ENCODE measurements at regions not wholly inside any gene's neighbourhood (a gene's known extent, or its start where the extent isn't known, plus 50 kb on each side); places are given as distances from the start of the nearest gene placed in this dataset.

DNA sequence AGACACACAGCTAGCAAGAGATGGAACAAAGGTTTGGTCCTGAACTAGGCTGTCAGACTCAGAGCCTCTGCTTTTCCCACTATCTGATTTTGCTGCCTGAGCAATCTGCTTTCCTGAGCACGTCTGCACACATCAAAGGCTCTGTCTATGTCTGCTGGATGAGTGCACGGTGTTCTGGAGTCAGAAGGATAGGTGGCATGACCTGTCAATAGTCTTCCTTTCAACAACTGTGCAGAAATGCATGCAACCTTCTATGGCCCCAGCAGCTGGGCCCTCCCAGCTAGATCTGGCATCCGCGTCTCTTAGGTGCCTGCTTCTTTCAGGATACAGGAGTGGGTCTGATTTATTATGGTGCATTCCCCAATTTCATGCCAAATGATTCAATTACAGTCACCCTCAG is 138.3 kb downstream of the UTP18 start:
- H3K4me3 ChIP-seq (ENCODE audit: low read depth in 1 of 2, low read length in 1 of 2) = no peak overlapping the region
- TF ChIP-seq, protein P1, sequence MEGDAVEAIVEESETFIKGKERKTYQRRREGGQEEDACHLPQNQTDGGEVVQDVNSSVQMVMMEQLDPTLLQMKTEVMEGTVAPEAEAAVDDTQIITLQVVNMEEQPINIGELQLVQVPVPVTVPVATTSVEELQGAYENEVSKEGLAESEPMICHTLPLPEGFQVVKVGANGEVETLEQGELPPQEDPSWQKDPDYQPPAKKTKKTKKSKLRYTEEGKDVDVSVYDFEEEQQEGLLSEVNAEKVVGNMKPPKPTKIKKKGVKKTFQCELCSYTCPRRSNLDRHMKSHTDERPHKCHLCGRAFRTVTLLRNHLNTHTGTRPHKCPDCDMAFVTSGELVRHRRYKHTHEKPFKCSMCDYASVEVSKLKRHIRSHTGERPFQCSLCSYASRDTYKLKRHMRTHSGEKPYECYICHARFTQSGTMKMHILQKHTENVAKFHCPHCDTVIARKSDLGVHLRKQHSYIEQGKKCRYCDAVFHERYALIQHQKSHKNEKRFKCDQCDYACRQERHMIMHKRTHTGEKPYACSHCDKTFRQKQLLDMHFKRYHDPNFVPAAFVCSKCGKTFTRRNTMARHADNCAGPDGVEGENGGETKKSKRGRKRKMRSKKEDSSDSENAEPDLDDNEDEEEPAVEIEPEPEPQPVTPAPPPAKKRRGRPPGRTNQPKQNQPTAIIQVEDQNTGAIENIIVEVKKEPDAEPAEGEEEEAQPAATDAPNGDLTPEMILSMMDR (IDR thresholded peaks at IDR 0.05) = no peak
- H3K27me3 ChIP-seq = peaks cover 3% of the 10 kb centered on the region
- H3K9me3 ChIP-seq = no peaks in the 10 kb centered on the region
- H3K4me1 ChIP-seq (ENCODE audit: control insufficient read depth in 1 of 2, insufficient read depth in 1 of 2, low read depth in 1 of 2, low read length in 1 of 2) = no peaks in the 10 kb centered on the region
- no peak overlapping the region for H3K27ac ChIP-seq
- no peaks in the 10 kb centered on the region for H3K36me3 ChIP-seq

DNA sequence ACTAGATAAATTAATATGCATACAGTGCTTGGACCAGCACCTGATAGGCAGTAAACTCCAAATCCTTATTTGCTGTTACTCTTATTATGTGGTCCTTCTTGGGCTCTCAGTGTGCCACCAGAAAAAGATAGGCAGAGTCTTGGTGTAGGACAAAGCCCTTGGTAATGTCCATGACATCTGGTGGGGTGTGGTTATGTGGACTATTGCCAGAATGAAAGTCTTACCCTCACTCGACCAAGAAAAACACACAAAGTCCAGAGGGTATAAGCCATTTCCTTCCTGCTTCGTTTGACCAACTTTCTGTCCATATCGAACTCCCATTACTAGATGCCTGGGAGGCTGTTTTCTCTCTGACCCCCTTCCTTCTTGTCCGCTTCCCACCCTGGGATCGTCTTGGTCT is 140.9 kb downstream of the UTP18 start:
- TF ChIP-seq, protein P1 (IDR thresholded peaks at IDR 0.05) = no peak
- no peaks in the 10 kb centered on the region for H3K36me3 ChIP-seq
- no peaks in the 10 kb centered on the region for H3K27me3 ChIP-seq
- H3K27ac ChIP-seq = no peak overlapping the region
- H3K9me3 ChIP-seq = no peaks in the 10 kb centered on the region
- H3K4me3 ChIP-seq (ENCODE audit: low read depth in 1 of 2, low read length in 1 of 2) = no peak overlapping the region
- H3K4me1 ChIP-seq (ENCODE audit: control insufficient read depth in 1 of 2, insufficient read depth in 1 of 2, low read depth in 1 of 2, low read length in 1 of 2) = no peaks in the 10 kb centered on the region

DNA sequence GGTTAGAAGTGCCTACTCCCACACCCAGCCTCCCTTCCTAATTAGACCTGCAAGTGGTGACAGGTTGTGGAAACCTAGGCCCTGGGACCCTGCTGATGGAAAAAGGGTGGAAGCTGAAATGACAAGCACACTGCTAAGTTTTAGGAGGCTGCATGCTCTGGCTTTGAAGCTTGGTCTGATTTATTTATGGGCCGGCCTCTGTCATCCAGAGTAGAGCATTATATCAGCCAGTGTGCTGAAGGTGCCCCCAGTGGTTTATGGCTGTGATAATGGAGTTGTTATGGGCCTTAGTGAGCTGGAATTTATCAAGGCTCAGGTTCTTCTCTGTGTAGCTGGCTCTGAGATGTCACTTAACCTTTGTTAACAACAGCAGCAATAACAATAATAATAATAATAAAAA is 142.6 kb downstream of the UTP18 start:
- TF ChIP-seq, protein P1 (IDR thresholded peaks at IDR 0.05) = no peak
- Histone ChIP-seq H3K9me3 (no peaks in the 10 kb centered on the region), H3K27ac (no peak overlapping the region), H3K4me3 (ENCODE audit: low read depth in 1 of 2, low read length in 1 of 2) (no peak overlapping the region), H3K27me3 (peaks cover 7% of the 10 kb centered on the region), H3K36me3 (no peaks in the 10 kb centered on the region), H3K4me1 (ENCODE audit: control insufficient read depth in 1 of 2, insufficient read depth in 1 of 2, low read depth in 1 of 2, low read length in 1 of 2) (no peaks in the 10 kb centered on the region)

DNA sequence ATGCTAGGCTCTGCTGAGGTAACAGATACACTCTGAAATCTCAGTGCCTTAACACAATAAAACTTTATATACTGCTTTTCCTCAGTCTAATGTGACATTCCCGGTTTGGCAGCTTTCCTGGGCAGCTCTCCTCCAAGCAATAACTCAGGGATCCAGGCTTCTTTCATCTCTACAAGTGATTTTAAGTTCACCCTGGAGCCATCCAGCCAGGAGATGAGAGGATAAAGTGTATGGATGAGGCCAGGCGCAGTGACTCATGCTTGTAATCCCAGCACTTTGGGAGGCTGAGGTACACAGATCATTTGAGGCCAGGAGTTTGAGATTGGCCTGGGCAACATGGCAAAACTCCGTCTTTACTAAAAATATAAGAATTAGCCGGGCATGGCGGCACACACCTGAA is 147.2 kb downstream of the UTP18 start:
- H3K4me3 ChIP-seq (ENCODE audit: low read depth in 1 of 2, low read length in 1 of 2) = no peak overlapping the region
- no peak overlapping the region for H3K27ac ChIP-seq
- peaks cover 22% of the 10 kb centered on the region for H3K27me3 ChIP-seq
- H3K9me3 ChIP-seq = no peaks in the 10 kb centered on the region
- no peaks in the 10 kb centered on the region for H3K4me1 ChIP-seq (ENCODE audit: control insufficient read depth in 1 of 2, insufficient read depth in 1 of 2, low read depth in 1 of 2, low read length in 1 of 2)
- no peaks in the 10 kb centered on the region for H3K36me3 ChIP-seq
- TF ChIP-seq, protein P1 (IDR thresholded peaks at IDR 0.05) = no peak

DNA sequence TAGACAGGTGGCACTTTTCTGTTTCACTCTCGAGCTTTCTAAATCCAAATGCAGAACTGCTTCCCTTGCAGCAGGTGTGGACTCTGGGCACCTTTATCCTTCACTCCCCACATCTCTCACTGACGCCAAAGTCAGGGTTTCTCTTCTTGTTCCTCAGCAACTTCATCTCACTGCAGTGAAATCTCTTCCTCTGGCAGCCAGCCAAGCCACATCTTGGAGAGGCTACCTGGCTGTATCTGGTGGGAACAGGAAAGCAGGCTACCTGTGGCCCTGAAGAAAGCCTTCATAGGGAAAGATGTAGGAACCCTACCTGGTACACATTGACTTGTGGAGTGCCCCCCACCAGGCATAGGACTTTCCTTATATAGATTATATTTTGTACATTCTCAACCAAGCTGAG is 159.1 kb downstream of the UTP18 start:
- Histone ChIP-seq H3K27ac (no peak overlapping the region), H3K27me3 (peaks cover 26% of the 10 kb centered on the region), H3K9me3 (no peaks in the 10 kb centered on the region), H3K36me3 (no peaks in the 10 kb centered on the region), H3K4me3 (ENCODE audit: low read depth in 1 of 2, low read length in 1 of 2) (no peak overlapping the region), H3K4me1 (ENCODE audit: control insufficient read depth in 1 of 2, insufficient read depth in 1 of 2, low read depth in 1 of 2, low read length in 1 of 2) (no peaks in the 10 kb centered on the region)
- TF ChIP-seq, protein P1 (IDR thresholded peaks at IDR 0.05) = no peak

DNA sequence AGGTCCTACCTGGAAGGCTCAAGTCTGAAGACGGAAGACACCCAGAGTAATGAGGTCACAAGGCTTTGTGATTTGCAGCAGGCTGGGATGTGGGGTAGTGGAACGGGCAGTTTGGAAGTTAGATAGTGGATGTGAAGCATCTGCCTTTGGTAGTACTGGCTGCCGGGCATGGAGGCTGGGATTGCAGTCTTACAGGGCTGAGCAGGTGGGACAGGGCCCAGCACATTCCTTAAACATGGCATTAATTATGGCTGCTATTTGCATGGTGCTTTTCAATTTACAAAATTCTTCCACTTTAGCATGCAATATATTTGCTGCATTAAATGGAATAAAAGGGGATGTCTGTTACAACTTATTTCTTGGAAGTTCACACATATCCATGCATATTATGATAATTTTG is 161.2 kb downstream of the UTP18 start:
- Histone ChIP-seq H3K27ac (no peak overlapping the region), H3K27me3 (peaks cover 15% of the 10 kb centered on the region), H3K36me3 (no peaks in the 10 kb centered on the region), H3K4me1 (ENCODE audit: control insufficient read depth in 1 of 2, insufficient read depth in 1 of 2, low read depth in 1 of 2, low read length in 1 of 2) (no peaks in the 10 kb centered on the region), H3K9me3 (no peaks in the 10 kb centered on the region), H3K4me3 (ENCODE audit: low read depth in 1 of 2, low read length in 1 of 2) (no peak overlapping the region)
- TF ChIP-seq, protein P1 (IDR thresholded peaks at IDR 0.05) = no peak
